ENCODE measurements at regions not wholly inside any gene's neighbourhood (a gene's known extent, or its start where the extent isn't known, plus 50 kb on each side); places are given as distances from the start of the nearest gene placed in this dataset.

- no peak for TF ChIP-seq POLR2A (IDR thresholded peaks at IDR 0.05; ENCODE audit: extremely low read depth, insufficient read length)
- no peak for TF ChIP-seq MYC (IDR thresholded peaks at IDR 0.05; ENCODE audit: low read depth, low read length)
- TF ChIP-seq CTCF (IDR thresholded peaks at IDR 0.05; ENCODE audit: low read depth, low read length): no peak
- no peak for TF ChIP-seq MAX (IDR thresholded peaks at IDR 0.05; ENCODE audit: low read depth, low read length)
- DNase-seq (ENCODE audit: low read depth): no peak
- no peak overlapping the region for H3K4me3 ChIP-seq (ENCODE audit: low read depth, low read length)
Measured at GRCh38 chr6:113420290-113420689, 436.9 kb upstream of the MARCKS start.

GRCh38 chr6:113421997-113422396 lies 435.1 kb upstream of the MARCKS start:
- TF ChIP-seq MAX (IDR thresholded peaks at IDR 0.05; ENCODE audit: low read depth, low read length) (no peak), CTCF (IDR thresholded peaks at IDR 0.05; ENCODE audit: low read depth, low read length) (no peak), POLR2A (IDR thresholded peaks at IDR 0.05; ENCODE audit: extremely low read depth, insufficient read length) (no peak), MYC (IDR thresholded peaks at IDR 0.05; ENCODE audit: low read depth, low read length) (no peak)
- DNase-seq (ENCODE audit: low read depth): no peak
- H3K4me3 ChIP-seq (ENCODE audit: low read depth, low read length): no peak overlapping the region

- TF ChIP-seq MAX (IDR thresholded peaks at IDR 0.05; ENCODE audit: low read depth, low read length) (no peak), MYC (IDR thresholded peaks at IDR 0.05; ENCODE audit: low read depth, low read length) (no peak), CTCF (IDR thresholded peaks at IDR 0.05; ENCODE audit: low read depth, low read length) (no peak), POLR2A (IDR thresholded peaks at IDR 0.05; ENCODE audit: extremely low read depth, insufficient read length) (no peak)
- no peak overlapping the region for H3K4me3 ChIP-seq (ENCODE audit: low read depth, low read length)
- DNase-seq (ENCODE audit: low read depth): no peak
Measured at GRCh38 chr6:113423956-113424355, 433.2 kb upstream of the MARCKS start.

GRCh38 chr6:113425977-113426660 lies 431.0 kb upstream of the MARCKS start:
- TF ChIP-seq POLR2A (IDR thresholded peaks at IDR 0.05; ENCODE audit: extremely low read depth, insufficient read length) (no peak), MAX (IDR thresholded peaks at IDR 0.05; ENCODE audit: low read depth, low read length) (no peak), CTCF (IDR thresholded peaks at IDR 0.05; ENCODE audit: low read depth, low read length) (no peak), MYC (IDR thresholded peaks at IDR 0.05; ENCODE audit: low read depth, low read length) (no peak)
- H3K4me3 ChIP-seq (ENCODE audit: low read depth, low read length): no peak overlapping the region
- DNase-seq (ENCODE audit: low read depth): no peak

- DNase-seq (ENCODE audit: low read depth): no peak
- H3K4me3 ChIP-seq (ENCODE audit: low read depth, low read length): no peak overlapping the region
- TF ChIP-seq MYC (IDR thresholded peaks at IDR 0.05; ENCODE audit: low read depth, low read length) (no peak), POLR2A (IDR thresholded peaks at IDR 0.05; ENCODE audit: extremely low read depth, insufficient read length) (no peak), MAX (IDR thresholded peaks at IDR 0.05; ENCODE audit: low read depth, low read length) (no peak), CTCF (IDR thresholded peaks at IDR 0.05; ENCODE audit: low read depth, low read length) (no peak)
Measured at GRCh38 chr6:113427617-113428016, 429.5 kb upstream of the MARCKS start.

Measured in NB4 (cell line).